ENCODE measurements at regions not wholly inside any gene's neighbourhood (a gene's known extent, or its start where the extent isn't known, plus 50 kb on each side); places are given as distances from the start of the nearest gene placed in this dataset.

DNA sequence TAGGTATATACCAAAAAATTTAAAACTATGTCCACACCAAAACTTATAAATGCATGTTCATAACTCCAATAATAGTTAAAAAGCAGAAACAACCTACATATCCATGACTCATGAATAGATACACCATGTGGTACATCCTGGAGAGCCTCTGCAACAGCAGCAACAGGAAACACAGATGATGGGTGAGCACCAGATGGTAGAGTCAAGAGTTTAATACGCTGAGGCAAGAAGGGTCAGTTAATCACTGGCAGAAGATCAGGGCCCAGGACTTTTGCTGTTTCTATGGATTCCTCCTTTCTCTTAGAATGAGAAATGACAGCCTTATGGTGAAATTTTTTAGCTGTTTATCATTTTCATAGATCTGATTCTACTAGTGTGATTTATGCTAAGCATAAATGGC is 351.8 kb upstream of the ADAMTSL1 start:
- ChIA-PET CTCF (no interaction called here), POLR2A (no interaction called here)

GRCh38 chr9:18124760-18125159 is 349.2 kb upstream of the ADAMTSL1 start:
- Mint-ChIP-seq H3K27ac (no peak overlapping the region), H3K4me3 (no peak overlapping the region), H3K9me3 (peaks cover 10% of the 10 kb centered on the region; the same call in 1 of the 2 replicates), H3K36me3 (no peaks in the 10 kb centered on the region), H3K27me3 (ENCODE audit: low read depth) (no peaks in the 10 kb centered on the region), H3K4me1 (peaks cover 8% of the 10 kb centered on the region)
- ChIA-PET POLR2A (no interaction called here), CTCF (no interaction called here)
- no peak for DNase-seq (ENCODE audit: low spot score)
- ATAC-seq: no peak
- no peak for TF ChIP-seq ZNF138 (CRISPR knock-in tag; conservative IDR thresholded peaks at IDR 0.05)
- TF ChIP-seq, protein P1, sequence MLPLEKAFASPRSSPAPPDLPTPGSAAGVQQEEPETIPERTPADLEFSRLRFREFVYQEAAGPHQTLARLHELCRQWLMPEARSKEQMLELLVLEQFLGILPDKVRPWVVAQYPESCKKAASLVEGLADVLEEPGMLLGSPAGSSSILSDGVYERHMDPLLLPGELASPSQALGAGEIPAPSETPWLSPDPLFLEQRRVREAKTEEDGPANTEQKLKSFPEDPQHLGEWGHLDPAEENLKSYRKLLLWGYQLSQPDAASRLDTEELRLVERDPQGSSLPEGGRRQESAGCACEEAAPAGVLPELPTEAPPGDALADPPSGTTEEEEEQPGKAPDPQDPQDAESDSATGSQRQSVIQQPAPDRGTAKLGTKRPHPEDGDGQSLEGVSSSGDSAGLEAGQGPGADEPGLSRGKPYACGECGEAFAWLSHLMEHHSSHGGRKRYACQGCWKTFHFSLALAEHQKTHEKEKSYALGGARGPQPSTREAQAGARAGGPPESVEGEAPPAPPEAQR (CRISPR knock-in tag; IDR thresholded peaks at IDR 0.05): no peak
- no peak for TF ChIP-seq IRF1 (CRISPR knock-in tag; IDR thresholded peaks at IDR 0.05)
- no peak for TF ChIP-seq ZNF671 (CRISPR knock-in tag; IDR thresholded peaks at IDR 0.05)
- TF ChIP-seq FOXK1 (CRISPR knock-in tag; IDR thresholded peaks at IDR 0.05): no peak
- no peak for TF ChIP-seq FOXP1 (CRISPR knock-in tag; IDR thresholded peaks at IDR 0.05; ENCODE audit: borderline replicate concordance)
- TF ChIP-seq TEAD4 (CRISPR knock-in tag; IDR thresholded peaks at IDR 0.05): no peak
- TF ChIP-seq ZNF281 (CRISPR knock-in tag; IDR thresholded peaks at IDR 0.05): no peak
- TF ChIP-seq NR3C1 (CRISPR knock-in tag; conservative IDR thresholded peaks at IDR 0.05; ENCODE audit: low read depth): no peak
- no peak for TF ChIP-seq TP53 (CRISPR knock-in tag; IDR thresholded peaks at IDR 0.05)
- TF ChIP-seq NFATC4 (CRISPR knock-in tag; IDR thresholded peaks at IDR 0.05): no peak
- TF ChIP-seq, protein P2, sequence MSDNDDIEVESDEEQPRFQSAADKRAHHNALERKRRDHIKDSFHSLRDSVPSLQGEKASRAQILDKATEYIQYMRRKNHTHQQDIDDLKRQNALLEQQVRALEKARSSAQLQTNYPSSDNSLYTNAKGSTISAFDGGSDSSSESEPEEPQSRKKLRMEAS (CRISPR knock-in tag; IDR thresholded peaks at IDR 0.05): no peak
- no peak for TF ChIP-seq ZNF263 (CRISPR knock-in tag; IDR thresholded peaks at IDR 0.05; ENCODE audit: low read depth)
- TF ChIP-seq TCF7 (CRISPR knock-in tag; IDR thresholded peaks at IDR 0.05; ENCODE audit: low read depth): no peak
- TF ChIP-seq CDX4 (CRISPR knock-in tag; IDR thresholded peaks at IDR 0.05; ENCODE audit: borderline replicate concordance): no peak
- TF ChIP-seq MXD4 (CRISPR knock-in tag; IDR thresholded peaks at IDR 0.05; ENCODE audit: borderline replicate concordance): no peak

More for the DNA sequence above, 351.8 kb upstream of the ADAMTSL1 start:
- ATAC-seq (no peak), DNase-seq (ENCODE audit: low spot score) (no peak)
- no peak overlapping the region for H3K27ac Mint-ChIP-seq
- H3K9me3 Mint-ChIP-seq: peaks cover 10% of the 10 kb centered on the region; the same call in 1 of the 2 replicates
- no peak overlapping the region for H3K4me3 Mint-ChIP-seq
- no peaks in the 10 kb centered on the region for H3K27me3 Mint-ChIP-seq (ENCODE audit: low read depth)
- TF ChIP-seq RORB (CRISPR knock-in tag; IDR thresholded peaks at IDR 0.05): no peak
- TF ChIP-seq FOXK1 (CRISPR knock-in tag; IDR thresholded peaks at IDR 0.05): no peak
- no peak for TF ChIP-seq HMGA2 (CRISPR knock-in tag; IDR thresholded peaks at IDR 0.05)
- no peak for TF ChIP-seq ZNF281 (CRISPR knock-in tag; IDR thresholded peaks at IDR 0.05)
- TF ChIP-seq ATF2 (CRISPR knock-in tag; IDR thresholded peaks at IDR 0.05; ENCODE audit: borderline replicate concordance, low read depth): no peak
- no peak for TF ChIP-seq ZNF138 (CRISPR knock-in tag; conservative IDR thresholded peaks at IDR 0.05)
- H3K4me1 Mint-ChIP-seq: no peaks in the 10 kb centered on the region
- no peaks in the 10 kb centered on the region for H3K36me3 Mint-ChIP-seq

All from WTC11 (cell line).